Ovary (tissue), 7 donors: ENCODE measurements at regions not wholly inside any gene's neighbourhood (a gene's known extent, or its start where the extent isn't known, plus 50 kb on each side); places are given as distances from the start of the nearest gene placed in this dataset.

Experiments
- DNase-seq, 5 donors: peaks; one replicate each; pipeline ENCODE4 v3.0.0-alpha.2; 2019 to 2020
- H3K27ac ChIP-seq, 2 donors: fragments of 200-600 bp; one replicate each; pipeline versions ENCODE4 v1.5.1 to v1.8.0; 2019 to 2022
- H3K27me3 ChIP-seq: fragments of 200-600 bp; one replicate; pipeline ENCODE4 v1.8.0; 2022
- H3K36me3 ChIP-seq: fragments of 200-600 bp; sonication (generic); one replicate; pipeline ENCODE4 v1.5.1; 2019
- H3K4me1 ChIP-seq: one replicate; pipeline ENCODE4 v1.8.1; 2013; ENCODE audit warnings: mild to moderate bottlenecking, moderate library complexity; ENCODE audit not compliant: insufficient read depth
- H3K4me3 ChIP-seq: fragments of 200-600 bp; sonication (generic); one replicate; pipeline ENCODE4 v1.5.1; 2017
- H3K9me3 ChIP-seq, 2 donors: fragments of 200-600 bp in 1 of 2; sonication (generic) in 1 of 2; one replicate each; pipeline versions ENCODE4 v1.5.1 to v1.8.1; 2013 to 2019; ENCODE audit warnings: mild to moderate bottlenecking in 1 of 2, moderate library complexity in 1 of 2
- EP300 ChIP-seq: sonication (generic); formaldehyde crosslinking; IDR thresholded peaks from one replicate; pipeline ENCODE4 v1.6.1; 2017; ENCODE audit warnings: antibody characterized with exemption
- POLR2A ChIP-seq: fragments of 450-650 bp; IDR thresholded peaks from one replicate; pipeline ENCODE4 v1.6.1; 2017; ENCODE audit warnings: antibody characterized with exemption, mild to moderate bottlenecking, moderate library complexity
- WGBS, 3 donors: extraction: QIAGEN DNeasy Blood & Tissue Kit in 1 of 3; methylation state at CpG; one replicate each; pipeline versions ENCODE4 v1.1.5 to v1.1.7; 2013 to 2017; 5-methylcytosine and 5-hydroxymethylcytosine counted together
- intact Hi-C, 4 donors: fragments of 100-400 bp; cut with DNase I; formaldehyde crosslinking; loops; one replicate each; pipeline versions ENCODE4 v1.11.0 to v1.15.1; 2022 to 2023
- TF ChIP-seq, protein P1 (sequence below), 3 donors: fragments of 450-650 bp in 2 of 3; fragments of 200-600 bp in 1 of 3; IDR thresholded peaks; one replicate each; pipeline versions ENCODE4 v1.5.1 to v1.8.0; 2016 to 2022; ENCODE audit warnings: antibody characterized with exemption in 3 of 3, mild to moderate bottlenecking in 1 of 3
- donor health status: DM: no; HTN: no; CAD: no; lungs with moderate emphysema.
- donor health status: DM: no; HTN: no; CAD: no.
- donor health status: Bipolar disorder and iron deficiency.
- donor health status: DM: no; HTN: no; CAD: no.
- donor health status: DM: yes; HTN: yes; CAD: no.

DNA sequence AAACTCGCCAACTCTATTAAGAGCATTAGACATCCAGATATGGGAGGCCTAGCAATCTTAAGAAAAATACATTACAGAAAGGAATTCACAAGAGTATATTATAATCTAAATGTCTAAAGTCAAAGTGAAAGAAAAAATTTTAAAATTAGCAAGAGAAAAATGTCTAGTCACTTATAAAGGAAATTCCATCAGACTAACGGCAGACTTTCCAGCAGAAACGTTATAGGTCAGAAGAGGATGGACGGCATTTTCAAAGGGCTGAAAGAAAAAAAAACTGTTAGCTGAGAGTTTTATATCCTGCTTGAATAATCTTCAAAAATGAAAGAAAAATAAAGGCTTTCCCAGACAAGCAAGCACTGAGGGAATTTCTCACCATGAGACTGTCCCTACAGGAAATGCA, 269.0 kb downstream of the HDGFL1 start:
- Histone ChIP-seq H3K4me1 (no peaks in the 10 kb centered on the region), H3K9me3 (no peaks in the 10 kb centered on the region), H3K36me3 (no peaks in the 10 kb centered on the region), H3K27me3 (no peaks in the 10 kb centered on the region), H3K27ac (no peak overlapping the region), H3K4me3 (no peak overlapping the region)
- TF ChIP-seq, protein P1, sequence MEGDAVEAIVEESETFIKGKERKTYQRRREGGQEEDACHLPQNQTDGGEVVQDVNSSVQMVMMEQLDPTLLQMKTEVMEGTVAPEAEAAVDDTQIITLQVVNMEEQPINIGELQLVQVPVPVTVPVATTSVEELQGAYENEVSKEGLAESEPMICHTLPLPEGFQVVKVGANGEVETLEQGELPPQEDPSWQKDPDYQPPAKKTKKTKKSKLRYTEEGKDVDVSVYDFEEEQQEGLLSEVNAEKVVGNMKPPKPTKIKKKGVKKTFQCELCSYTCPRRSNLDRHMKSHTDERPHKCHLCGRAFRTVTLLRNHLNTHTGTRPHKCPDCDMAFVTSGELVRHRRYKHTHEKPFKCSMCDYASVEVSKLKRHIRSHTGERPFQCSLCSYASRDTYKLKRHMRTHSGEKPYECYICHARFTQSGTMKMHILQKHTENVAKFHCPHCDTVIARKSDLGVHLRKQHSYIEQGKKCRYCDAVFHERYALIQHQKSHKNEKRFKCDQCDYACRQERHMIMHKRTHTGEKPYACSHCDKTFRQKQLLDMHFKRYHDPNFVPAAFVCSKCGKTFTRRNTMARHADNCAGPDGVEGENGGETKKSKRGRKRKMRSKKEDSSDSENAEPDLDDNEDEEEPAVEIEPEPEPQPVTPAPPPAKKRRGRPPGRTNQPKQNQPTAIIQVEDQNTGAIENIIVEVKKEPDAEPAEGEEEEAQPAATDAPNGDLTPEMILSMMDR (IDR thresholded peaks at IDR 0.05): no peak
- TF ChIP-seq EP300 (no peak), POLR2A (no peak)
- 87 to 95% (median 91%) methylated on average over 4 of the region's 4 CpGs for WGBS, 3 donors
- intact Hi-C loops: no loop called here
- DNase-seq: no peak

DNA sequence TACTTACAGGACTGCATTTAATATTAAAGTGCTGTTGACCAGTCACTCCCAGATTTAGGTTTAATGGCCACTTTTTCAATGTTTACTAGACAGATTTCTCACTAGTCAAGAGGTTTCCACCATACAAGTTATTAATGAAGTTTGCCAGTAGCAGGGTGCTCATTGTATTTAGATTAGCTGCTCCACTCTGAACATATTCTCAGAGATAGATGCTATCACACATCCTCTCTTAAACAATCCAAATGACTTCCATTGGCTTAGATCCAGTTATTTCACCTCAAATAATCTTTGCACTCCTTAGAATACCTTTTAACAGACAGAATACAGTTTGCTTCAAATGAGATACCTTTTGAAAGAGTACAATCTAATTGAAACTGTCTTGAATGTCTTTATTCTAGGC, 276.1 kb downstream of the HDGFL1 start:
- Histone ChIP-seq H3K4me3 (no peak overlapping the region), H3K27me3 (no peaks in the 10 kb centered on the region), H3K4me1 (no peaks in the 10 kb centered on the region), H3K9me3 (no peaks in the 10 kb centered on the region), H3K27ac (no peak overlapping the region), H3K36me3 (no peaks in the 10 kb centered on the region)
- intact Hi-C loops: no loop called here
- DNase-seq: no peak
- TF ChIP-seq EP300: no peak
- TF ChIP-seq, protein P1 (IDR thresholded peaks at IDR 0.05): no peak

DNA sequence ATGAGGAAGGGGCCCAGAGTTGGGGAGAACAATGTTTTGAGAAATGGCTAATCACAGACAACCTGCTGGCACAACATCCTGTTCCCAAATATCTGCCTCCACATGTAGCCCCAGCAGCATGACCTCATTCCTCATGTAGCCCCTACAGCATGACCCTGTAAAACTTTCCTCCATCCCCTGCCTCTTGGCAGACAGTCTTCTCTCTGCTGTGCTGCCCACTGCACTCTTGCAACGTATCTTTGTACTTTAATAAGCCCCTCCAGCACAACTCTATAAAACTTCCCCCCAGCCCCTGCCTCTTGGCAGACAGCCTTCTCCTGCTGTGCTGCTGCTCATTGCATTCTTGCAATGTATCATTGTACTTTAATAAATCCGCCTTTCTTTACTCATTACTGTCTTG, 278.8 kb downstream of the HDGFL1 start:
- 71 to 83% (median 79%) methylated on average over 2 of the region's 2 CpGs for WGBS, 3 donors
- TF ChIP-seq POLR2A (no peak), EP300 (no peak)
- TF ChIP-seq, protein P1 (IDR thresholded peaks at IDR 0.05): no peak
- H3K9me3 ChIP-seq: no peaks in the 10 kb centered on the region
- intact Hi-C loops: no loop called here
- H3K27ac ChIP-seq: no peak overlapping the region
- no peaks in the 10 kb centered on the region for H3K27me3 ChIP-seq
- no peak for DNase-seq
- no peak overlapping the region for H3K4me3 ChIP-seq
- H3K4me1 ChIP-seq: no peaks in the 10 kb centered on the region
- no peaks in the 10 kb centered on the region for H3K36me3 ChIP-seq

DNA sequence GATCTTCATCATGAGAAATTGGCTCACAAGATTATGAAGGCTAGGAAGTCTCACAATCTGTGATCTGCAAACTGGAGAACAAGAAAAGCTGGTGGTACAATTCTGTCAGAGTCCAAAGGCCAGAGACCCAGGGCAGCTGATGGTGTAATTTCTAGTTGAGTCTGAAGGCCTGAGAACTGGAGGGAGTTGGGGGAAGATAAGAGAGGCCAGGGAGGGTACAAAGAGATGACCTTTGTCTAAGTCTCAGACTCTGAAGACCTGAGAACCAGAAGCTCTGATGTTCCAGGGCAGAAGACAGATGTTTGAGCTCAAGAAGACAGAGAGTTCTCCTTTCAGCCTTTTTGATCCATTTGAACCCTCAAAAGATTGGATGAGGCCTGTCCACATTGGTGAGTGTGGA, 280.6 kb downstream of the HDGFL1 start:
- Histone ChIP-seq H3K9me3 (no peaks in the 10 kb centered on the region), H3K4me1 (no peaks in the 10 kb centered on the region), H3K27me3 (no peaks in the 10 kb centered on the region), H3K4me3 (no peak overlapping the region), H3K27ac (no peak overlapping the region), H3K36me3 (no peaks in the 10 kb centered on the region)
- DNase-seq: no peak
- intact Hi-C loops: no loop called here
- no peak for TF ChIP-seq EP300
- no peak for TF ChIP-seq POLR2A
- TF ChIP-seq, protein P1 (IDR thresholded peaks at IDR 0.05): no peak

DNA sequence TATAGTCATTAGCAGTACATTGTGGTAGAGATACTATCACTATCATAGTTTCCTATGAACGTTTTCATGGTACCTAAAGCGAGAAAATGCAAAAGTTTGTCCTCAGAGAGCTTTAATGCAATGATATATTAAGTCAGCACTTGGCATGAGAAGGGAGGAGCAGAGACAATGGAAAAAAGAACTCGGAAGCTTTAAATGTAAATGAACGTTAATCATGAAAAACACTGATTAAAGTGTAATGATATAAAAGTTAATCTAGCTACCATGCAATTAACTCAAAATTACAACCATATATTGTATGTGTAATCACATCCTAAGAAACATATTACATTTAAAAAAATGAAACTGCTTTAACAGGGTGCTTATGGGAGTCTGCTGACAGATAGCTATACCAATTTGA, 282.7 kb downstream of the HDGFL1 start:
- no peaks in the 10 kb centered on the region for H3K27me3 ChIP-seq
- no peak for DNase-seq
- no peaks in the 10 kb centered on the region for H3K36me3 ChIP-seq
- intact Hi-C loops: no loop called here
- no peaks in the 10 kb centered on the region for H3K9me3 ChIP-seq
- no peak overlapping the region for H3K27ac ChIP-seq
- WGBS, 3 donors: 58 to 62% (median 60%) methylated on average over 4 of the region's 4 CpGs
- H3K4me1 ChIP-seq: no peaks in the 10 kb centered on the region
- TF ChIP-seq POLR2A (no peak), EP300 (no peak)
- TF ChIP-seq, protein P1 (IDR thresholded peaks at IDR 0.05): no peak
- no peak overlapping the region for H3K4me3 ChIP-seq
